Activated B cell treated with CpG ODN at 0.5 μM for 24 hours (primary cell): ENCODE measurements at regions not wholly inside any gene's neighbourhood (a gene's known extent, or its start where the extent isn't known, plus 50 kb on each side); places are given as distances from the start of the nearest gene placed in this dataset.

Experiments
- ATAC-seq: fragments of 200-7000 bp; cut with Tn5 transposase; one replicate; pipeline ENCODE4 v1.10.0; 2021; ENCODE audit warnings: low read depth, mild to moderate bottlenecking, moderate library complexity
- CTCF ChIA-PET: fragments of 350-600 bp; sonication (Branson Sonifier 250); formaldehyde crosslinking; loops from one replicate; lab custom pipeline; 2021; ENCODE audit warnings: antibody characterized with exemption; lab: Charles Lee
- POLR2A ChIA-PET: fragments of 350-600 bp; sonication (Branson Sonifier 250); formaldehyde crosslinking; loops from one replicate; lab custom pipeline; 2021; ENCODE audit warnings: antibody characterized with exemption; lab: Charles Lee
- DNase-seq: peaks from one replicate; pipeline ENCODE4 v3.0.0; 2022
- H3K27ac Mint-ChIP-seq: one replicate; pipeline ENCODE4 v1.8.0; 2020; ENCODE audit warnings: mixed read lengths
- H3K27me3 Mint-ChIP-seq: one replicate; pipeline ENCODE4 v1.8.0; 2021; ENCODE audit warnings: mixed read lengths
- H3K36me3 Mint-ChIP-seq: one replicate; pipeline ENCODE4 v1.8.0; 2021; ENCODE audit warnings: low read depth, mixed read lengths
- H3K4me1 Mint-ChIP-seq: one replicate; pipeline ENCODE4 v1.8.0; 2021; ENCODE audit warnings: mixed read lengths
- H3K4me3 Mint-ChIP-seq: one replicate; pipeline ENCODE4 v1.8.0; 2020; ENCODE audit warnings: mild to moderate bottlenecking, mixed read lengths
- H3K9me3 Mint-ChIP-seq: one replicate; pipeline ENCODE4 v1.8.0; 2020; ENCODE audit warnings: mixed read lengths
- CTCF ChIP-seq: fragments of 200-600 bp; IDR thresholded peaks from one replicate; pipeline ENCODE4 v1.8.0; 2022; ENCODE audit warnings: antibody characterized with exemption, mild to moderate bottlenecking
- intact Hi-C: fragments of 100-400 bp; cut with micrococcal nuclease; formaldehyde crosslinking; loops from one replicate; pipeline ENCODE4 v1.15.1; 2024

GRCh38 chr2:47620770-47621437 lies 50.1 kb upstream of the KCNK12 start:
- POLR2A ChIA-PET = no interaction called here
- Mint-ChIP-seq H3K27me3 (no peaks in the 10 kb centered on the region), H3K36me3 (no peaks in the 10 kb centered on the region), H3K27ac (no peak overlapping the region), H3K4me1 (peaks cover 16% of the 10 kb centered on the region), H3K4me3 (no peak overlapping the region), H3K9me3 (no peaks in the 10 kb centered on the region)
- intact Hi-C loops = no loop called here
- no peak for TF ChIP-seq CTCF
- DNase-seq (no peak), ATAC-seq (no peak)
- CTCF ChIA-PET = no interaction called here
